Activated gamma-delta T cell treated with anti-CD3 and anti-CD28 coated beads, Interleukin-2, amount 50 U/mL, for 16 hours (primary cell): ENCODE measurements at regions not wholly inside any gene's neighbourhood (a gene's known extent, or its start where the extent isn't known, plus 50 kb on each side); places are given as distances from the start of the nearest gene placed in this dataset.

Experiments
- DNase-seq: peaks from one replicate; pipeline ENCODE4 v3.0.0-alpha.2; 2020; ENCODE audit warnings: low read depth

DNA sequence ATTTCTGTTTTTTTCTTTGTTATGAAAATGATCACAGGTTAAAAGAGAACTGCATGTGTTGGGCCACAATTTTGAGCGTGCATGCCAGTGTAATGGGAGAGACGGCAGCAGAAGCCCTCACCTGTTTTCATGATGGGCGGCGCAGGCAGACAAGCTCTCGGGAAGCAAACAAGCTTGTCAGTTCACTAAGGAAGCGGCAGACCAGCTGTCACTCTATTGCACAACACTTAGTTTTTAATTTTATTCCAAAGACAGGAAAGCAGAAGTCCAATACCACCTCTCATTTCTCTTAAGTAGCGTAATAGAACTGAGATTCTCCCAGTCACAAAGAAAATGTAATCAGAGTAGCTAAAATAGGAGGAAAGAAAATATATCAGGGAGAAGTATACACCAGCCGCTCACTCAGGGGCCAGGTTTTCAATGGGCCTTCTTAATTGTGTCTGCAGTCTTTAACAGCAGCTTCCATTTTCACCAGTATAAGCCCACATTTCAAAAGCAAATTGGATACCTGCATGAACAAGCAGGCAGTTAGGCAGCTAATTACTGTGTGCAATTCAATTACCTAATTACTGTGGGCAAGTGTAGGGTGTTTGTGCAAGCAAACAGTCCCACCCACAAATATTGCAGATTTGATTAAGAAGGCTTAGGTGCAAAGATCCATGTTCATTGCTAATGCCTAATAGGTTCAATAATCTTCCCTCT lies 711.4 kb downstream of the DIAPH3 start:
- no peak for DNase-seq

DNA sequence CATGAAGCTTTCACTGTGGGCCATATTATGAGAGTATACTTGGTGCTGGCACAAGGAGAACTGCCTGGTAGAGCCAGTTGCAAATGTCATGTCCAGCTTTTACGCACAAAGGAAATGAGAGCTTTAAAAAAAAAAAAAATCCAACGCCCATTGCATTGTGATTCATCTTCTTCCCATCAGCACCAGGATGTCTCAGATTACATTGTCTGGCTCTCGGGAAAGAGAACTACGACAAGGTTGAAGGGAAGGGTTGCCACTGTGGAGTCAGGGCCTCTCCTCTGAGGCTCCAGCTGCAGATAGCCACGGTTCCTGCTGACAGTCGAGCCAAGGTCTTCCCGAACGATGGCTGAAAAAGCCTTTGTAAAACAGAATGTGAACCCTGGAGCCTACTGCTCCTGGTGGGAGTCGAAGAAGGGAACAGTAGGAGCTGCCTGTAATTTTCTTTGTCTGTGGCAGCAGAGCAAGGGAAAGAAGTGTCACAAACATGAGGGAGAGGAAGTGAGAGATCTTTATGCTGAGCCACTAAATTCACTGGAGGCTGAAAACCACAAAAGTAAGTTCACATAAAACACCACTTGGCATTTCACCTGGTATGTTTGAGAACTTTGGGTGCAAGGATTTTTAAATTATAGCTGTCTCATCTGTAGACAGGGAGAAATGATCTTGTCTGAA lies 704.7 kb downstream of the DIAPH3 start:
- DNase-seq, result no peak

DNA sequence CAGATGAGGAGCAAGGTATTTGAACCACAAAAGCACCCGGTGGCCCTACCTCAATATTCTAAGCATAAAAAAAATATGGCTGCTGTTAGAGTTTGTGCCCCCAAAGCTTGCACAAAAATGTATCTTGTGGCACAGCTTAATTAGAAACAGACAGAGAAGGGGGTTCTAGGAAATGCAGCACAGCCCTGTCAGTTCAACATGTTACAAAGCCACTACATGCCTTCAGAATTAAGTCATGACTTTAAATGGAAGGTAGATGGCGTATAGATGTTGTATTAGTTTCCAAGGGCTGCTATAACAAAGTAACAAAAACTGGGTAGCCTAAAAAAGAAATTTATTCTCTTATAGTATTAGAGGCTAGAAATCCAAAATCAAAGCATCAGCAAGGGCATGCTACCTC lies 703.8 kb downstream of the DIAPH3 start:
- DNase-seq, result no peak

DNA sequence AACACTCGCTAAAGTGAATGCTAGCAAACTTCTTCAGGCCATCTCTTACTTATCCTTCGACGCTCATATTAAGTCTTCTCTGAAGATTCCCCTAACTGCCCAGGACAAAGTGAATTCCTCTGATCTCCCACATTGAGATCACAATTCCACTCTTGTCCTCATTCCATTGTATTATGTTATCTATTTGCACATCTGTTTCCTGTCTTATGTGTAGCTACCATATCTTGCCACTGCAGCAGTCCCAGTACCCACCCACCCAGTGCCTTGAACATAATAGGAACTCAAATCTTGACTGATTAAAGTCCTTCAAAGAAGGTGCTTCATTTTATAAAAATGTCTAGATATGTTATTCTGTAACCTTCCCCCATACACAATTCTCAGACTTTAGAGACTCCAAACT lies 702.3 kb downstream of the DIAPH3 start:
- DNase-seq, result no peak

DNA sequence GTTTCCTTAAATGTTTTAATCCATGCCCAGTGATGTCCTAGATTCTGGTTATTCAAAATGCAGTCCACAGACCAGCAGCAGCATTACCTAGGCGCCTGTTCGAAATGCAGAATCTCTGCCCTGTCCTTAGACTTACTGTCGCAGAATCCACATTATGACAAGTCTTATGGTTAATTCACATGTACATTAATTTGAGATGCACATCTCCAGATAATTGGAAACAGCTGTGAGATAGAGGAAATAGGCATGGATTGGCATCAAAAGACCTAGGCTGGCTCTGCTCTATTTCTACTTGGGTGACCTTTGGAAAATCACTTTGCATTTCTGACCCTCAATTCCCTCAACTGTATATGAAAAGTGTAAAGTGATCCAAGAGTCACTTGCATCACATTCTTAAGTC lies 700.7 kb downstream of the DIAPH3 start:
- no peak for DNase-seq

DNA sequence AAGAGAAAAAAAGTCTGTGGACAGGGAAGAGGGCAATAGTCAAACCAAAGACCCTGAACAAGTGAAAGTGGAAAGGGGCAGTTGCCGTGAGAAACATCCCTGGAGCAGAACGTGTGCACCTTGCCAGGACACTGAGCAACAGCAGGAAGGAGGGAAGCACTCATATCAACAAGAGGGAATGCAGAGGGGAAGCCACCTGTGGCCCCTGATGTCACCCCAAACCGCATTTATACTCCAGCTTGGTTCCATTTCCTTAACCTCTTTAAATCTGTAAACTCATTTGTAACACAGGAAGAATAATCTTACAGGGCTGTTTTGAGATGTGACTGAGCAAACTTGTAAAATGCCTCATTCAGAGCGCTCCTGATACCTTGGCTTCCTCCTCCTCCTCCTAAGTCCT lies 698.8 kb downstream of the DIAPH3 start:
- DNase-seq, result no peak

DNA sequence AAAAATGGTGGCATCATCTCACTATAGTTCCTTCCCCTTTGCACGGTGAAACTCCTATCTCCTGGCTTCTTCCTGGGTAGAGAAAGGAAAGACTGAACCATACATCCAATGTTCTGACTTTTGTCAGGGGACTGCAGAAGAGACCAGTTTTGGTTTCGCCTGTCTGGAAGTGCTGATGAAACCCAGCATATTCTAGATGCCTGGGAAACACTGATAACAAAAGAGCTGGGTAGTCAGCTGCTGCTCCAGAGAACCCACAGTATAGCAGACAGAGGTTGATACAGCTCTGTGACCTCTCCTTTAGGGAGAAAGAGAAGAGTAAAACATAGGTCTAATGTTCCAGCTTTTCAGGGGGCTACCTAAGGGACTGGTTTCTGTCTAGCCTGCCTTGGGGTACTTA lies 695.3 kb downstream of the DIAPH3 start:
- DNase-seq, result no peak

DNA sequence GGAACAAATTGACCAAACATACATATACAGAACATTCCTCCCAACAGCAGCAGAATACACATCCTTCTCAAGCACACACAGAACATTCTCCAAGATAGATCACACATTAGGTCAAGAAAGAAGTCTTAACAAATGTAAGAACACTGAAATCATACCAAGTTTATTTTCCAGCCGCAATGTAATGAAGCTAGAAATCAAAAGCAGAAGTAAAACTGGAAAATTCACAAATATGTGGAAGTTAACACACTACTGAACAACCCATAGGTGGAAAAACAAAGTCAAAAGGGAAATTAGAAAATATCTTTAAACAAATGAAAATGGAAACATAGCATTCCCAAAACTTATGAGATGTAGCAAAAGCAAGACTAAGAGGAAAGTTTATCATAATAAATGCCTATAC lies 692.6 kb downstream of the DIAPH3 start:
- DNase-seq, result no peak

DNA sequence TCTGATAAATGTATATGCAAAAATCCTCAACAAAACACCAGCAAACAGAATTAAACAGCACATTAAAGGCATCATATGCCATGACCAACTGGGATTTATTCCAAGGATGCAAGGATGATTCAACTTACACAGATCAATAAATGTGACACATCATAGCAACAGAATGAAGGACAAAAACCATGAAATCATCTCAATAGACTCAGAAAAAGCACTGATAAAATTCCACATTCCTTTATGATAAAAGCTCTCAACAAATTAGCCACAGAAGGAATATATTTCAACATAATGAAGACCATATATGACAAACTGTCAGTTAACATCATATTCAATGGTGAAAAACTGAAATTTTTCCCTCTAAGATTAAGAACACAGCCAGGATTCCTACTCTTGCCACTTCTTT lies 691.6 kb downstream of the DIAPH3 start:
- no peak for DNase-seq

DNA sequence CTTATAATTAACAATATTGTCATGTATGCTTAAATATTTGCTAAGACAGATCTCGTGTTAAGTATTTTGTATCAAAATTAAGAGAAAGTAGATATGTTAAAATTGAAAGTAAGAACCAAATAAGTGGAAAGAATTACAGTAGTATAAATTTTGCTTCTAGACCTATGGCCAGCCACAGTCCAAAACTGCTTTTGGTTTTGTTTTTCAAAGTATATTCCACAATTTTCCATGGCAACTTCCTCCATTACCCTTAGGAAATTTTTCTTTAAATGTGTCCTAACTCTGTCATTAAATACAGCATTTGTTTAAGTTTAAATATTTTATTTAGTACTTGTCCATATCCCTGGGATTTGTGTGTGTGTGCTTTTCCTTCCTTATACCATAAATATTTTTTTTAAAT lies 689.0 kb downstream of the DIAPH3 start:
- DNase-seq, result no peak

DNA sequence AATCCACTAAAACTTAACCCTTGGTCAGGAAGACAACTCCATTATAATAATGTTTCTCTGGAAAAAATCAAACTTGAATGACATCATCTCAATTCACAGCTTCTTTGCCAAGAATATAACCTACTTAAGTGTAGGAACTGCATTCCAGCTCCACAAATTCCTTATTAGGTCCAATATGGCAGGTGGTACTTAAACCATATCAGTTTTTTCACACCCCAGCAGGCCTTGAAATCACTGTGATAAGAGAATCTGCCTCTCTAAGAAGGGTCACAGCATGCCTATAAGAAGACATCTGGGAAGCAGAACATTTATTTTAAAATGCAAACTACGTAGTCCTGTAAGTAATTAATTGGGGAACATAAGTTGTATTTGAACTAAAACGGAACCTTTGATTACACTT lies 687.8 kb downstream of the DIAPH3 start:
- DNase-seq, result no peak

DNA sequence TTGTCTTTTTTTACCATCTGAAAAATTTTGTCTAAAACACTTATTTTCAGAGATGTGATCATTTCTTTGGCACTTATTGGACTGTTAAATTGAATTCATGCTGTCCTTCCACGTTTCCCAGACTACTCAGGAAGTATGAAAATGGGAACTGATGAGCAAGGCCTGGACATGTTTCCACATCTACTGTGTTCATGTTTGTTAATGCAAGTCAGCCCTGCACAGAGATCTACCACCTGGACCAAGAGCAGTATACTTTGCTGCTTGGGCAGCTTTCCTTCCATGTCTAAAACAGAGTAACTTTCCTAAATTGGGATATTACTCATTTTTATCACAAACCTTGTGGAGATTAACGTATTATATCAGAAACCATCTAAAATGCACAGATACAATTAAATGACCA lies 687.4 kb downstream of the DIAPH3 start:
- DNase-seq, result no peak

DNA sequence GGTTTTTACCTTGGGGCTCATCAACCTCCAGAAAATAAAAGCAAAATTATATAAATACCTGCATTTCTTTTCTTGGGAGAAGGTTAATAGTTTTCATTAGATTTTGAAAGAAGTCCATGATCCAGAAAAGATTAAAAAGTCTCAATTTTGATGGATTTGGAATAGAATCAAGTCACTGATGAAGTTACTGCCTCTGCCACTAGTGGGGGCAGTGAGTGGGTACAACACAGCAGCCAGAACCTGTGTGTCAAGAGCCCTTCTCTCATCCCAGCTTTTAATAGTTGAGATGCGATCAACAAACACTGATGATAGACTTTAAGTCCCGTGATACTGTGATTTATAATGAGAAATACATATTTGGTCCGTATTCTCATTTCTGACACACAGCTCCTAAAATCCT lies 686.7 kb downstream of the DIAPH3 start:
- DNase-seq, result no peak

DNA sequence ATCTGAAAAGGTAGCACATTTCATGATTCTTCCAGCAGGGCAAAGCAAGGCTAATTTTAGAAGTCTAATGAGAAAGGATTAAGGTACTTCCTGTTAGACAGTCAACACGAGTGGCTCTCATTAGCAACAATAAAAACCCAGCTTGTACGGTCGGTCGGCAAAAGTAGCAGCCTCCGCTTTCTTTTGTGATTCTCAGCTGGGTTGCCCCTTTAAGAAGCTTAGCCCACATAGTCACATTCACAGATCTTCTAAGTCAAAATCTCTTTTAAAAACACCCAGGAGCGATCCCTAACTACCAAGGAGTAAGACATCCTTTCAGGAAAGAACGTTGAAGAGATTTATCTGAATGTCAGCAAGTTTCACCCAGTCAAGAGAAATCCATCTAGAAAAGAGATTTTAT lies 684.8 kb downstream of the DIAPH3 start:
- DNase-seq, result no peak

DNA sequence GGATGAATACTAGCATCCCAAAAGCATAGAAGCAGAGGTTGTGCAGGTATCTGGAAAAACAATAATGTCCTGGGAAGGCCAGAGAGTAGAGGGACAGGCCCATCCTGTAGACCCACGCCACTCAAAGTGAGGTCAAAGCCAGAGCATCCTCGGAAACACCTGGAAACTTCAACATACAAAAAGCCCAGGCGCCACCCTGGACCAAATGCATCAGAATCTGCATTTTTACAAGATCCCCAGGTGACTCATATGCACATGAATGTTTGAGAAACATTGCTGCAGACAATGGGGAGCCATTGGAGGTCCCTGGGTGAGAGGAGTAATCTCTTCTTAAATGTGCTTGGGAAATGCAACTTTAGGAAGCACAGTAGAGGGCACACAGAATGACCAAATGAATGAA lies 684.1 kb downstream of the DIAPH3 start:
- DNase-seq, result no peak

DNA sequence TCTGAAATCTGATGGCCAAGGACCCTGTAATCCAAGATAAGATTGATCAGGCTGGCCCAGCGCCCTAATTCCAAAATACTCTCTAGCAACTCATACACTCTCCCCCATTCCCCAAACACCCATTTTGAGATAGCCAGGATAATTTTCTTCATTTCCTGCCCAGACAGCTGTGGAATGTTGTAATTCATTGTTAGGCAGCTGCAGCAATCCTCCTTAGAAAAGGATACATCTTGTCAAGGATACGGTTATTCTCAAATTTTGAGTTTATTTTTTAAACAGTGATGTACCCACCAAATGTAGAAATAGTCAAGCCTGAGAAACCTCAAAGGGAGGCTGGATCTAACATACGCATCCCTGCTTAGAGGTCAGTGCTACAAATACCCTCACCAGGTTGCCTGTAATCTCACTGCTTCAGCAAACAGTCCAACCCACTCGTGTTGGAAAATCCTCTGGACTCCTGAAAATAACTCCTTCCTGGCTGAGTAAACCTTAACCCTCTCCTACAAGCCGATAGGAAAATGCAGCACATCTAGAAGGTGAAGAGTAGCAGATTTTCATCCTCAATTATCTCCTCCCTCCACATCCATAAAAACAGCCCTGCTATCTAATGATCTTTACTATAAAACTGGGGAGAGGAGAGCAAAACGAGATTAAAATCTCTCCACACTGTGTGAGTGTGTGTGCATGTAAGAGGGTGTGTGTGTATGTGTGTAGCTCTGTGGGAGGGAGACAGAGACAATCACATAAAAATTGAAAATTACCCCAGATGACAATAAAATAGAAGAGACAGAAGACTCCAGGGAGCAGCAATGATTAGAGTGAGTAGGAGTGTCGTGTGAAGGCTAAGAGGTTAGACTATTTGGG lies 683.1 kb downstream of the DIAPH3 start:
- no peak for DNase-seq

DNA sequence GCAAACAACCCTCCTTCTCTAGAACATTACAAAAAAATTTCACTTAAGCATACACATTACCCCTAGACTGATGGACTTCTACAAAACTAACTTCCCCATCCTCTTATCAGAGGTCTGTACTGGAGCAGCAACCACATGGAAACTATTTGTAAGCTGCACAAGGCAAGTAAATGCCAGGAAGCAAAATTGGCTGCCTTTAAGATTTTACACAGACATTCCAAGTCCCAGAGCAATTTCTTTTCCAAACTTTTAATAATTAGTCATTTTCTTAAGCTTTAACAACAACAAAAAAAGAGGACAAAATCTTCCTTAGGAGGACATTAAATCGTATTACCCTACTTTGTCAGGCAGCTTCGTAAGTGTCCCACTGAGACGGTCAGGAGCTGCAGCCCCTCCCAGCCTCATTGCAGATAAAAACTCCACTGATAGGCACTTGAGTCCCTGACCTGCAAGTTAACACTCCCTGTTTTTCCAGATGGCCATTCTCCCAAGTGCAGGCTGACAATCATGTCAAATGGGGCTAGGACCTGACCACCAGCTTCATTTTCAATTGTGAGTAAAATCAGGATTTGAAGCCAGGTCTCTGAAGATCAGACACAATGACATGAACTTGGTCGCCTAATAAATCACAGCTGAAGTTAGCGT lies 680.1 kb downstream of the DIAPH3 start:
- no peak for DNase-seq

DNA sequence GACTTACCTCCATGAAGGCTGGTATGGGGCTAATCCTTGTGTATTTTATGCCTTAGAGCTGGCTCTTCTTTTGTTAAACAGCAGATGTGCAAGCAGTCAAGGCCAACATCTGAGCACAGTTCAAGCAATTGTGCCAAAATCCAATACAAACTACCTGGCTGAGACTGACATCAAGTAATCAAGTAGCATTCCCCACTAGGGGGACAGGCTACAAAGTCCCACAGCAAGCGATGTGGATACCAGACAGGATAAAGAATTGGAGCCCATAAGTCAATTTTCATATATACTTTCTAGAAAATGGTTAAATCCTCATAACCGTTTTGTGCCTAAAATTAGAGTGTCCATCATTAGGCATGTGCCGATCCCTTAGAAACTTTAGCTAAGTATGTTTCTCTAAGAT lies 675.8 kb downstream of the DIAPH3 start:
- DNase-seq, result no peak

DNA sequence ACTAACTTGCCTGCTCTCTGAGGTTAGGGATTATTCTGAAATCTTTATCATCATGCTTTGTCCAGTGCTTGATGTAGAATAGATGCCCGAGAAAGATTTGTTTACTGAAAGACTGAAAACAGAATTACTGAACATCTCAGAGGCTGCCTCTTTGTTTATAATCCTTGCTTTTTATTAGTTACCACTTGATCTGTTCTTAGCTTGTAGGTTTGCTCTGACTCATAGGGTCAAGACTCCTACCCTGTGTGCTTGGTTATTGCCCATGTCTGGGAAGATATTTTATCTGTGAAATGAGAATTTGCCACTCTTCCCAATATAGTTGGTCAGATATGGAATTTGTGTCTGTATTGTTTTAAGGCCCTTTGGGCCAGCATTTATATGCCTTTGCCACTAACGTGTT lies 675.3 kb downstream of the DIAPH3 start:
- DNase-seq, result no peak

DNA sequence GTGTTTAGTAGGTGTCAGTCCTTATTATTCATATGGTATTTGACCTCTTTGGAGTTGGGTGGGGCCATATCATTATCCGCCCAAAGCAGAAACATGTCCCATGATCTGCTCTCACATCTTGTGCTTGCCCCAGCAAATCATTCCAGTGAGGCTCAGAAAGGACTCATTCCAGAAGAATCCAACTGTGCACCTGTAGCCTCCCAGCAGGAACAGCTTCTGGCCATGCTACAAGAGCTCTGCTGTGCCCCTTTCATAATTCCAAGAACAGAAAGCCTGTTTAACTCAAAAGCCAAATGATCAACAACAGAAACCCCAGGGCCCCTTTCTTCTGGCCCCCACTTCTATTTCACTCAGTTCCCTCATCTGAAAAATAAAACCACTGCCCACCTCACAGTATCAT lies 673.1 kb downstream of the DIAPH3 start:
- no peak for DNase-seq

DNA sequence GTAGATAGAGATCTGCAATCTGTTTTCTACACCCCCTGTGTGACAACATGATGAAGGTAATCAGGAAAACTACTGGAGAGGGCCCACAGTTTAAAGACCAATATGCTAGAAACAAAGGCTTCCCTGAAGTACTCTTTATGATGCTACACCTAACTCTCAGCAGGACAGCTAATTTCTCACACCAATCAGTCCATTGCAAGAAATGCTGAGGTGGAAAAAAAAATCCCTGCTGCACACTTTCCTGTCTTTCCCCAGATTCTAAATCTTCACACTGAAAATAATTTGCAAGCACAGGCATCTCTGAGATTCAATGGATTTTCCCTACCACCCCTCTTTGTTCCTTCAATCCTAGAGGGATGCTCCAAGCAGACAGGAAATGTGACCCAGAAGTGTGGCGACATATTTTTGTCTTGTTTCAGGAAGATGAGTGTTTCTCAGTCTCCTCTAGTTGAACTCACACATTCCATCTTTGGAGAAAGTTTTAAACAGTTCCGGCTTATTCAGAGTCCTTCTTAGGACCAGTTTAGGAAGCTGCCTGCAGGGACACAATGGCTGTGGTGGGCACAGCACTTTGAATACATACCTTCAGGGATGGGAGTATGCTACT lies 671.6 kb downstream of the DIAPH3 start:
- DNase-seq, result no peak

DNA sequence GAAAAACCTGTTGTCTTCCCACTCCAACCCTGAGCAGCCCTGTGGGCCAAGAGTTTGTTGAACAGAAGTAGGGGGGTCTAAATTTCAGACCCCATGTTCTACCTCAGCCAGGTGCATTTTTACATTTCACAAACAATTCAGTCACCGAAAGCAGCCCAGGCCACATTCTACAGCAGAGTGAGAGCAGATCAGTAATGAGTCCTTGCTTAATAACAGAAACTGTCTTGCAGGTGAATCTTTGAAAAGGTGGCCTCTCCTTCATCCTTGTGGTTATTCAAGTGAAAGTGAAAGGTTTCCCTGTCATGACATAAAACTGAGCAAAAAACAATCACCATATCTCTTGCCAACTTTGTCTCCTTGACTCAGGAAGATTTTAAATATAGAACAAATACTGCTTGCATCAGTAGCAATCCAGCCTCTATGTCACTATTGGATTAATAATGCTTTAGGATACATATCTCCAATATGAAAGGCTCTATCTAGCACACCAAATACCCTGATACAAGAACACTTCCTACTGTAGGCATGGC lies 670.2 kb downstream of the DIAPH3 start:
- no peak for DNase-seq
